ENCODE measurements at regions not wholly inside any gene's neighbourhood (a gene's known extent, or its start where the extent isn't known, plus 50 kb on each side); places are given as distances from the start of the nearest gene placed in this dataset.

DNA sequence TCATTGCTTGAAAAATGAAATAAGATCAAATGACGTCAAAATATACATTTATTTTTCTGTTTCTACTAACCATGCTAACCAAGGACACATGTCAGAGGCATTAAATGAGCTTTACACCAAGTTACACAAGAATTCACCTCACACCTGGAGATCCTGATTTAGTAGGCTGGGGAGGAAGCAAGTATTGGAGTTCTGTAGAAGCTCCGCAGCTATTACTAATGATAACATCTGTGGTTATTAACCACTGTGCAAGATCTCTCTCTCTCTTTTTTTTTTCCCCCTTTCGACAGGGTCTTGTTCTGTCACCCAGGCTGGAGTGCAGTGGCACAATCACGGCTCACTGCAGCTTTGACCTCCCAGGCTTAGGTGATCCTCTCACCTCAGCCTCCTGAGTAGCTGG lies 104.0 kb downstream of the ZNF22 start:
- Histone ChIP-seq H3K9me2 (ENCODE audit: insufficient read depth) (no peaks in the 10 kb centered on the region), H4K20me1 (replicated peaks; ENCODE audit: insufficient read depth) (no peaks in the 10 kb centered on the region), H3K4me2 (no peak overlapping the region), H3K4me1 (ENCODE audit: insufficient read depth) (no peaks in the 10 kb centered on the region; the same call in 1 of the 2 replicates), H2AFZ (0 out of 2 replicates have a peak overlapping the region, but pooled peaks have one; percentile 54), H3K27me3 (ENCODE audit: insufficient read depth) (no peaks in the 10 kb centered on the region), H3K27ac (ENCODE audit: low read depth) (no peak overlapping the region), H3F3A (replicated peaks; ENCODE audit: low read depth) (no peaks in the 10 kb centered on the region), H3K79me2 (replicated peaks; ENCODE audit: insufficient read depth) (no peaks in the 10 kb centered on the region), H3K36me3 (ENCODE audit: insufficient read depth) (no peaks in the 10 kb centered on the region), H3K4me3 (no peak overlapping the region)
- no peak for DNase-seq (ENCODE audit: low spot score)
- Mint-ChIP-seq H3K27ac (no peak overlapping the region), H3K4me1 (peaks cover 24% of the 10 kb centered on the region), H3K27me3 (ENCODE audit: insufficient read depth, low read depth, poor library complexity) (no peaks in the 10 kb centered on the region), H3K4me3 (no peak overlapping the region), H3K36me3 (ENCODE audit: low read depth) (no peaks in the 10 kb centered on the region), H3K9me3 (no peaks in the 10 kb centered on the region; the same call in 2 of the 3 replicates)
- TF ChIP-seq ZNF114 (CRISPR knock-in tag; IDR thresholded peaks at IDR 0.05), result no peak
- TF ChIP-seq ETS1 (IDR thresholded peaks at IDR 0.05), result no peak
- no peak for TF ChIP-seq EZH2phosphoT487 (IDR thresholded peaks at IDR 0.05; ENCODE audit: unreplicated experiment)
- no peak for TF ChIP-seq ZNF462 (CRISPR knock-in tag; IDR thresholded peaks at IDR 0.05)
- no peak for TF ChIP-seq NANOG (IDR thresholded peaks at IDR 0.05; ENCODE audit: borderline replicate concordance)
- TF ChIP-seq POLR2AphosphoS5 (IDR thresholded peaks at IDR 0.05; ENCODE audit: low read depth), result no peak
- TF ChIP-seq CREB1 (CRISPR knock-in tag; IDR thresholded peaks at IDR 0.05; ENCODE audit: low read depth), result no peak
- TF ChIP-seq JUNB (IDR thresholded peaks at IDR 0.05; ENCODE audit: unreplicated experiment), result no peak
- TF ChIP-seq STAT1 (IDR thresholded peaks at IDR 0.05; ENCODE audit: unreplicated experiment), result no peak
- no peak for TF ChIP-seq EZH2 (IDR thresholded peaks at IDR 0.05; ENCODE audit: low read depth, unreplicated experiment)
- TF ChIP-seq, protein P1, sequence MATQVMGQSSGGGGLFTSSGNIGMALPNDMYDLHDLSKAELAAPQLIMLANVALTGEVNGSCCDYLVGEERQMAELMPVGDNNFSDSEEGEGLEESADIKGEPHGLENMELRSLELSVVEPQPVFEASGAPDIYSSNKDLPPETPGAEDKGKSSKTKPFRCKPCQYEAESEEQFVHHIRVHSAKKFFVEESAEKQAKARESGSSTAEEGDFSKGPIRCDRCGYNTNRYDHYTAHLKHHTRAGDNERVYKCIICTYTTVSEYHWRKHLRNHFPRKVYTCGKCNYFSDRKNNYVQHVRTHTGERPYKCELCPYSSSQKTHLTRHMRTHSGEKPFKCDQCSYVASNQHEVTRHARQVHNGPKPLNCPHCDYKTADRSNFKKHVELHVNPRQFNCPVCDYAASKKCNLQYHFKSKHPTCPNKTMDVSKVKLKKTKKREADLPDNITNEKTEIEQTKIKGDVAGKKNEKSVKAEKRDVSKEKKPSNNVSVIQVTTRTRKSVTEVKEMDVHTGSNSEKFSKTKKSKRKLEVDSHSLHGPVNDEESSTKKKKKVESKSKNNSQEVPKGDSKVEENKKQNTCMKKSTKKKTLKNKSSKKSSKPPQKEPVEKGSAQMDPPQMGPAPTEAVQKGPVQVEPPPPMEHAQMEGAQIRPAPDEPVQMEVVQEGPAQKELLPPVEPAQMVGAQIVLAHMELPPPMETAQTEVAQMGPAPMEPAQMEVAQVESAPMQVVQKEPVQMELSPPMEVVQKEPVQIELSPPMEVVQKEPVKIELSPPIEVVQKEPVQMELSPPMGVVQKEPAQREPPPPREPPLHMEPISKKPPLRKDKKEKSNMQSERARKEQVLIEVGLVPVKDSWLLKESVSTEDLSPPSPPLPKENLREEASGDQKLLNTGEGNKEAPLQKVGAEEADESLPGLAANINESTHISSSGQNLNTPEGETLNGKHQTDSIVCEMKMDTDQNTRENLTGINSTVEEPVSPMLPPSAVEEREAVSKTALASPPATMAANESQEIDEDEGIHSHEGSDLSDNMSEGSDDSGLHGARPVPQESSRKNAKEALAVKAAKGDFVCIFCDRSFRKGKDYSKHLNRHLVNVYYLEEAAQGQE (IDR thresholded peaks at IDR 0.05; ENCODE audit: unreplicated experiment), result no peak
- TF ChIP-seq, protein P2, sequence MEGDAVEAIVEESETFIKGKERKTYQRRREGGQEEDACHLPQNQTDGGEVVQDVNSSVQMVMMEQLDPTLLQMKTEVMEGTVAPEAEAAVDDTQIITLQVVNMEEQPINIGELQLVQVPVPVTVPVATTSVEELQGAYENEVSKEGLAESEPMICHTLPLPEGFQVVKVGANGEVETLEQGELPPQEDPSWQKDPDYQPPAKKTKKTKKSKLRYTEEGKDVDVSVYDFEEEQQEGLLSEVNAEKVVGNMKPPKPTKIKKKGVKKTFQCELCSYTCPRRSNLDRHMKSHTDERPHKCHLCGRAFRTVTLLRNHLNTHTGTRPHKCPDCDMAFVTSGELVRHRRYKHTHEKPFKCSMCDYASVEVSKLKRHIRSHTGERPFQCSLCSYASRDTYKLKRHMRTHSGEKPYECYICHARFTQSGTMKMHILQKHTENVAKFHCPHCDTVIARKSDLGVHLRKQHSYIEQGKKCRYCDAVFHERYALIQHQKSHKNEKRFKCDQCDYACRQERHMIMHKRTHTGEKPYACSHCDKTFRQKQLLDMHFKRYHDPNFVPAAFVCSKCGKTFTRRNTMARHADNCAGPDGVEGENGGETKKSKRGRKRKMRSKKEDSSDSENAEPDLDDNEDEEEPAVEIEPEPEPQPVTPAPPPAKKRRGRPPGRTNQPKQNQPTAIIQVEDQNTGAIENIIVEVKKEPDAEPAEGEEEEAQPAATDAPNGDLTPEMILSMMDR (conservative IDR thresholded peaks at IDR 0.05; ENCODE audit: low read depth in 2 of 2), result no peak
- TF ChIP-seq ZNF331 (CRISPR knock-in tag; IDR thresholded peaks at IDR 0.05; ENCODE audit: low read depth), result no peak
- no peak for ATAC-seq
